Upper lobe of left lung (tissue), 6 donors: ENCODE measurements at regions not wholly inside any gene's neighbourhood (a gene's known extent, or its start where the extent isn't known, plus 50 kb on each side); places are given as distances from the start of the nearest gene placed in this dataset.

Experiments
- ATAC-seq, 2 donors: fragments of 200-7000 bp; cut with Tn5 transposase; one replicate each; pipeline ENCODE4 v1.9.1; 2022; ENCODE audit warnings: mild to moderate bottlenecking in 2 of 2, moderate library complexity in 2 of 2; ENCODE audit not compliant: low FRiP score in 2 of 2
- DNase-seq, 2 donors: peaks; one replicate each; pipeline ENCODE4 v3.0.0-alpha.2; 2019 to 2020
- H3K27ac ChIP-seq, 4 donors: fragments of 200-600 bp; sonication (generic); one replicate each; pipeline ENCODE4 v1.5.1; 2016 to 2019
- H3K27me3 ChIP-seq, 4 donors: fragments of 200-600 bp; sonication (generic); one replicate each; pipeline ENCODE4 v1.5.1; 2017 to 2019
- H3K36me3 ChIP-seq, 4 donors: fragments of 200-600 bp; sonication (generic); one replicate each; pipeline ENCODE4 v1.5.1; 2016 to 2019
- H3K4me1 ChIP-seq, 4 donors: fragments of 200-600 bp; sonication (generic); one replicate each; pipeline ENCODE4 v1.5.1; 2018 to 2019
- H3K4me3 ChIP-seq, 4 donors: fragments of 200-600 bp; sonication (generic); one replicate each; pipeline ENCODE4 v1.5.1; 2017 to 2019; ENCODE audit warnings: mild to moderate bottlenecking in 2 of 4, moderate library complexity in 1 of 4
- H3K9me3 ChIP-seq, 4 donors: fragments of 200-600 bp; sonication (generic); one replicate each; pipeline ENCODE4 v1.5.1; 2018 to 2019
- CTCF ChIP-seq, 6 experiments: fragments of 450-650 bp in 4 of 6; fragments of 200-600 bp in 2 of 6; sonication (generic) in 2 of 6; IDR thresholded peaks; one replicate each; pipeline ENCODE4 v1.5.1; 2016 to 2019; ENCODE audit warnings: antibody characterized with exemption in 6 of 6
- EP300 ChIP-seq, 4 donors: sonication (generic); formaldehyde crosslinking; IDR thresholded peaks; one replicate each; pipeline ENCODE4 v1.5.1; 2017; ENCODE audit warnings: antibody characterized with exemption in 4 of 4, control low read depth in 2 of 4
- POLR2A ChIP-seq, 4 donors: fragments of 450-650 bp; IDR thresholded peaks; one replicate each; pipeline ENCODE4 v1.5.1; 2016 to 2017; ENCODE audit warnings: antibody characterized with exemption in 4 of 4, mild to moderate bottlenecking in 2 of 4
- POLR2AphosphoS5 ChIP-seq, 2 donors: sonication (generic); formaldehyde crosslinking; IDR thresholded peaks; one replicate each; pipeline ENCODE4 v1.5.1; 2017; ENCODE audit warnings: antibody characterized with exemption in 2 of 2
- WGBS, 2 donors: methylation state at CpG; one replicate each; pipeline ENCODE4 v1.1.5; 2017 to 2018; 5-methylcytosine and 5-hydroxymethylcytosine counted together
- donor health status: DM: no; HTN: no; CAD: no; lungs with moderate emphysema.
- donor health status: DM: no; HTN: yes; CAD: no; lungs with severe emphysema.

DNA sequence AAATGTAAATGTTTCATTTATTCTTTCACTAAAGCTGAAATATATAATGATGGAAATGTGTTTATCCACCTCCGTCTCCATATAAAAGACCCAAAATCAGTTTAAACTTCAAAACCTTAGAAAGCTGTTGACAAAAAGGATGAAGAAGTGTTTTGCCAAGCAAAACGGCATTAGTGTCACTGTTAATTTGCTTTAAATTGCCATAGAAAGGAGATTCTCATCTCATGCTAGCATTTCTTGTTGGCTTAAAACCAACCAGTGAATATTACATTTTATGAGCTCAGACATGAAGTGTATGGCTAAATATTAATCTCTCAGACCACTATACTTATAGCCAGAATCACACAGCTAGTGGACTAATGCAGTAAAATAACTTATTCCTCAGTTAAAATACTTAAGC is 398.8 kb downstream of the KIF2B start:
- H3K27me3 ChIP-seq, result no peaks in the 10 kb centered on the region
- H3K27ac ChIP-seq, result no peak overlapping the region
- TF ChIP-seq POLR2AphosphoS5 (IDR thresholded peaks at IDR 0.05), result no peak
- no peak for TF ChIP-seq POLR2A (IDR thresholded peaks at IDR 0.05)
- no peak for TF ChIP-seq CTCF (IDR thresholded peaks at IDR 0.05)
- no peak for TF ChIP-seq EP300 (IDR thresholded peaks at IDR 0.05)
- ATAC-seq, result no peak
- DNase-seq, result no peak
- H3K4me1 ChIP-seq, result no peaks in the 10 kb centered on the region
- no peak overlapping the region for H3K4me3 ChIP-seq
- no peaks in the 10 kb centered on the region for H3K9me3 ChIP-seq
- whole genome bisulfite sequencing, 2 donors, result 44 to 63% methylated on average over 2 of the region's 2 CpGs
- H3K36me3 ChIP-seq, result no peaks in the 10 kb centered on the region

DNA sequence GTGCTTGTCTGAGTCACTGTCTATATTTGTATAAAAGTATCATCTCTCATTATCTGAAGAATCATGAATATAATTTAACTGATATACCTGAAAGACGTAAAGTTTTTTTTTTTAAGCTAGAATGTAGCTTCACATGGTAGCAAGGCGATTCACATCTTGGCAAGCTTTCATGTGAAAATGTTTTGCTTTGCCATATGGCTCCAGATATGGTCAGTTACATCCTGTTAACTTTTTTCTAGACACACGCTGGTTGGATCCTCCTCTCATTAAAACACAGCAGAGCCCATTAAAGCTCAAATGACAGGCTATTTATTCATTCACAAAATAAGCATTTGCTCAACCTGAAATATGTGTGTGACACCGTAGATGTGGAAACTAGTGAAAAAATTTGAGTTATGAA is 412.8 kb downstream of the KIF2B start:
- WGBS, 2 donors, result 51 to 63% methylated on average over 4 of the region's 4 CpGs
- Histone ChIP-seq H3K9me3 (no peaks in the 10 kb centered on the region), H3K36me3 (no peaks in the 10 kb centered on the region), H3K4me1 (no peaks in the 10 kb centered on the region), H3K27ac (no peak overlapping the region), H3K4me3 (no peak overlapping the region), H3K27me3 (no peaks in the 10 kb centered on the region)
- DNase-seq, result no peak
- no peak for TF ChIP-seq EP300 (IDR thresholded peaks at IDR 0.05)
- no peak for TF ChIP-seq POLR2A (IDR thresholded peaks at IDR 0.05)
- no peak for TF ChIP-seq POLR2AphosphoS5 (IDR thresholded peaks at IDR 0.05)
- TF ChIP-seq CTCF (IDR thresholded peaks at IDR 0.05), result no peak
- no peak for ATAC-seq

- 72 to 77% methylated on average over 5 of the region's 5 CpGs for WGBS, 2 donors
- no peak for TF ChIP-seq CTCF (IDR thresholded peaks at IDR 0.05)
- TF ChIP-seq EP300 (IDR thresholded peaks at IDR 0.05), result no peak
- TF ChIP-seq POLR2AphosphoS5 (IDR thresholded peaks at IDR 0.05), result no peak
- TF ChIP-seq POLR2A (IDR thresholded peaks at IDR 0.05), result no peak
- Histone ChIP-seq H3K4me1 (no peaks in the 10 kb centered on the region), H3K4me3 (no peak overlapping the region), H3K9me3 (no peaks in the 10 kb centered on the region), H3K27me3 (no peaks in the 10 kb centered on the region), H3K36me3 (no peaks in the 10 kb centered on the region), H3K27ac (no peak overlapping the region)
- no peak for ATAC-seq
- DNase-seq, result no peak
Observed at GRCh38 chr17:54237911-54238515, 415.3 kb downstream of the KIF2B start.

DNA sequence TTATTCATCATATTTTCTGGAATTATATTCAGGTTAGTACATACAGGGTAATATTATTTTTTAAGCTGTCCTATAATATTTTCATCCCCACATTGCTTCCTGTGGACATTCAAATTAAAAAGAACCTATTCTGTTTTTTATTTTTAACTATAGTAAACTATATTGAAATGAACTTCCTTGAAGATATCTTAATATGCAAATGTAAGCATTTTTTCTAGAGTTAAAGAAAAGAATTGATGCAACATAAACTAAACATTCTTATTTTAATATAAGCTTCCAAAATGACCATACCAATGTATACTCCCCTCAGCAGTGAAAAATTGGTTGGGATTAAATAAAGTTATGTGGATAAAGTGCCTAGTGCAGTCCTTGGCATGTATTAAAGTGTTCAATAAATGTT is 416.6 kb downstream of the KIF2B start:
- H3K4me1 ChIP-seq, result no peaks in the 10 kb centered on the region
- DNase-seq (no peak), ATAC-seq (no peak)
- H3K36me3 ChIP-seq, result no peaks in the 10 kb centered on the region
- no peak for TF ChIP-seq POLR2A (IDR thresholded peaks at IDR 0.05)
- TF ChIP-seq POLR2AphosphoS5 (IDR thresholded peaks at IDR 0.05), result no peak
- TF ChIP-seq EP300 (IDR thresholded peaks at IDR 0.05), result no peak
- no peak for TF ChIP-seq CTCF (IDR thresholded peaks at IDR 0.05)
- H3K4me3 ChIP-seq, result no peak overlapping the region
- H3K27ac ChIP-seq, result no peak overlapping the region
- H3K27me3 ChIP-seq, result no peaks in the 10 kb centered on the region
- peaks cover 0 to 4% (median 0%) of the 10 kb centered on the region in 4 donors for H3K9me3 ChIP-seq

DNA sequence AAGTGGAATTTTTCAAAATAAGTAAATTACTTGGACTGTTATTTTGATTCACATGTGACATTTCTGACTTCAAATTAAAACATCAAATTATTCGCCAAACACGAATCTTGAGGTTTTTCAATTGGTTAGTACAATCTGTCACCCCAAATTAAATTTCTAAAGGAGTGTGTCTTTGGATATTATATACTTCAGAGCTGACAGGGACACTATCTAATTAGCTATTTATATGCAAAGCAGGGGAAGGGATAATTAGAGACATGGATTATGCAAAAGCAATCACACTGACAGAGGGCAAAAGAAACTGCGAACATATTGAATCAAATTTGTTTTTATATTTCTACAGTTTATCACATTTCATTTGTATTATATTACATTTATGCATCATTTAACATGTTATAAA is 433.0 kb downstream of the KIF2B start:
- ATAC-seq (no peak), DNase-seq (no peak)
- Histone ChIP-seq H3K27me3 (no peaks in the 10 kb centered on the region), H3K9me3 (no peaks in the 10 kb centered on the region), H3K27ac (no peak overlapping the region), H3K36me3 (no peaks in the 10 kb centered on the region), H3K4me1 (no peaks in the 10 kb centered on the region), H3K4me3 (no peak overlapping the region)
- 86 to 87% methylated on average over 3 of the region's 3 CpGs for WGBS, 2 donors
- TF ChIP-seq EP300 (IDR thresholded peaks at IDR 0.05), result no peak
- TF ChIP-seq POLR2AphosphoS5 (IDR thresholded peaks at IDR 0.05), result no peak
- TF ChIP-seq POLR2A (IDR thresholded peaks at IDR 0.05), result no peak
- TF ChIP-seq CTCF (IDR thresholded peaks at IDR 0.05), result no peak
